GM23248 (cell line): ENCODE measurements at regions not wholly inside any gene's neighbourhood (a gene's known extent, or its start where the extent isn't known, plus 50 kb on each side); places are given as distances from the start of the nearest gene placed in this dataset.
A peak's percentile ranks its signal among the peaks of the same experiment; 100 is the strongest.

Experiments
- DNase-seq: peaks from one replicate; pipeline ENCODE4 v3.0.0-alpha.2; 2015
- H2AFZ ChIP-seq: fragments of 200-600 bp; sonication (generic); 2 replicates; pipeline ENCODE4 v1.6.1; 2016; ENCODE audit warnings: antibody characterized with exemption
- H3F3A ChIP-seq: fragments of 200-600 bp; sonication (generic); 2 replicates; pipeline ENCODE4 v1.6.1; 2016; ENCODE audit warnings: mild to moderate bottlenecking, antibody characterized with exemption, mixed run types; ENCODE audit not compliant: insufficient read depth
- H3K27ac ChIP-seq: fragments of 200-600 bp; sonication (generic); 2 replicates; pipeline ENCODE4 v1.5.1; 2016; ENCODE audit warnings: mild to moderate bottlenecking
- H3K27me3 ChIP-seq: fragments of 200-600 bp; sonication (generic); replicated peaks from 2 replicates; pipeline ENCODE4 v1.6.1; 2016; ENCODE audit warnings: mild to moderate bottlenecking; ENCODE audit not compliant: insufficient read depth
- H3K36me3 ChIP-seq: fragments of 200-600 bp; sonication (generic); 2 replicates; pipeline ENCODE4 v1.6.1; 2016; ENCODE audit warnings: low read depth, mild to moderate bottlenecking
- H3K4me1 ChIP-seq: fragments of 200-600 bp; sonication (generic); 2 replicates; pipeline ENCODE4 v1.6.1; 2016; ENCODE audit warnings: mild to moderate bottlenecking; ENCODE audit not compliant: insufficient read depth
- H3K4me2 ChIP-seq: fragments of 200-600 bp; sonication (generic); one replicate; pipeline ENCODE4 v1.6.1; 2016; ENCODE audit warnings: mild to moderate bottlenecking; ENCODE audit not compliant: unreplicated experiment
- H3K4me3 ChIP-seq: fragments of 200-600 bp; sonication (generic); 2 replicates; pipeline ENCODE4 v1.5.1; 2016; ENCODE audit warnings: mild to moderate bottlenecking
- H3K79me2 ChIP-seq: fragments of 200-600 bp; sonication (generic); 2 replicates; pipeline ENCODE4 v1.6.1; 2016; ENCODE audit warnings: mild to moderate bottlenecking; ENCODE audit not compliant: insufficient read depth
- H3K9ac ChIP-seq: fragments of 200-600 bp; sonication (generic); 2 replicates; pipeline ENCODE4 v1.6.1; 2016; ENCODE audit warnings: mild to moderate bottlenecking
- H3K9me2 ChIP-seq: fragments of 200-600 bp; sonication (generic); 2 replicates; pipeline ENCODE4 v1.6.1; 2016; ENCODE audit warnings: mixed run types, mild to moderate bottlenecking, moderate library complexity; ENCODE audit not compliant: insufficient read depth
- H3K9me3 ChIP-seq: fragments of 200-600 bp; sonication (generic); one replicate; pipeline ENCODE4 v1.6.1; 2017; ENCODE audit warnings: low read depth
- H4K20me1 ChIP-seq: fragments of 200-600 bp; sonication (generic); 2 replicates; pipeline ENCODE4 v1.6.0; 2016; ENCODE audit not compliant: insufficient read depth
- EZH2 ChIP-seq: fragments of 200-600 bp; sonication (generic); IDR thresholded peaks from 2 replicates; pipeline ENCODE4 v1.6.1; 2018; ENCODE audit warnings: antibody characterized with exemption, mild to moderate bottlenecking; ENCODE audit not compliant: insufficient read depth, poor library complexity, severe bottlenecking
- EZH2phosphoT487 ChIP-seq: fragments of 200-600 bp; sonication (generic); IDR thresholded peaks from 2 replicates; pipeline ENCODE4 v1.6.1; 2018; ENCODE audit warnings: antibody characterized with exemption, moderate library complexity, mild to moderate bottlenecking, low read depth; ENCODE audit not compliant: insufficient read depth
- WGBS, 2 experiments: methylation state at CpG; one replicate each; pipeline ENCODE4 v1.1.6; 2015 to 2017; ENCODE audit warnings: low lambda C conversion rate in 2 of 2, low coverage in 1 of 2; ENCODE audit errors: missing lambda C conversion rate in 2 of 2; 5-methylcytosine and 5-hydroxymethylcytosine counted together
- in situ Hi-C: fragments of 300-500 bp; cut with MboI; formaldehyde crosslinking; loops from 2 replicates; pipeline ENCODE4 v1.15.0; 2020

GRCh38 chr9:135363596-135363995 is 116.0 kb upstream of the PPP1R26 start:
- WGBS, 2 experiments: 34 to 37% methylated on average over 7 of the region's 7 CpGs
- H3K9ac ChIP-seq: no peak overlapping the region
- no peaks in the 10 kb centered on the region for H3K79me2 ChIP-seq

GRCh38 chr9:135365013-135365768 is 114.4 kb upstream of the PPP1R26 start:
- H3K9me2 ChIP-seq: no peaks in the 10 kb centered on the region
- no peaks in the 10 kb centered on the region for H3K79me2 ChIP-seq
- in situ Hi-C loops: no loop called here
- no peaks in the 10 kb centered on the region for H4K20me1 ChIP-seq
- no peak overlapping the region for H3K4me3 ChIP-seq
- no peak overlapping the region for H3K9ac ChIP-seq
- no peak for DNase-seq
- H2AFZ ChIP-seq: no peak overlapping the region
- H3K9me3 ChIP-seq: no peaks in the 10 kb centered on the region
- H3K27ac ChIP-seq: no peak overlapping the region
- WGBS, 2 experiments: 27 to 28% methylated on average over 10 of the region's 10 CpGs
- TF ChIP-seq EZH2 (no peak), EZH2phosphoT487 (no peak)
- no peaks in the 10 kb centered on the region for H3K4me1 ChIP-seq
- no peaks in the 10 kb centered on the region for H3K36me3 ChIP-seq
- no peaks in the 10 kb centered on the region for H3F3A ChIP-seq
- no peak overlapping the region for H3K4me2 ChIP-seq
- no peaks in the 10 kb centered on the region; the same call in none of the 2 replicates for H3K27me3 ChIP-seq

More at GRCh38 chr9:135363596-135363995, 116.0 kb upstream of the PPP1R26 start:
- DNase-seq: no peak
- Histone ChIP-seq H3K4me1 (no peaks in the 10 kb centered on the region), H4K20me1 (no peaks in the 10 kb centered on the region), H3K4me3 (no peak overlapping the region), H3K4me2 (no peak overlapping the region), H3K9me2 (no peaks in the 10 kb centered on the region), H3K27me3 (no peaks in the 10 kb centered on the region; the same call in 1 of the 2 replicates), H3K36me3 (no peaks in the 10 kb centered on the region), H3K9me3 (no peaks in the 10 kb centered on the region), H2AFZ (no peak overlapping the region), H3K27ac (no peak overlapping the region), H3F3A (no peaks in the 10 kb centered on the region)
- TF ChIP-seq EZH2phosphoT487 (no peak), EZH2 (no peak)
- in situ Hi-C loops: no loop called here

GRCh38 chr9:135366104-135366503 is 113.5 kb upstream of the PPP1R26 start:
- Histone ChIP-seq H3K4me2 (no peak overlapping the region), H3K9ac (no peak overlapping the region), H3K4me1 (no peaks in the 10 kb centered on the region), H3K27me3 (peaks cover 3% of the 10 kb centered on the region), H2AFZ (no peak overlapping the region), H3K27ac (no peak overlapping the region), H3K79me2 (no peaks in the 10 kb centered on the region), H3K9me2 (no peaks in the 10 kb centered on the region), H3K4me3 (no peak overlapping the region), H3F3A (no peaks in the 10 kb centered on the region), H4K20me1 (no peaks in the 10 kb centered on the region), H3K36me3 (no peaks in the 10 kb centered on the region), H3K9me3 (no peaks in the 10 kb centered on the region)
- in situ Hi-C loops: no loop called here
- 32 to 40% methylated on average over 3 of the region's 3 CpGs for WGBS, 2 experiments
- no peak for DNase-seq
- no peak for TF ChIP-seq EZH2
- TF ChIP-seq EZH2phosphoT487: no peak

- WGBS, 2 experiments: 49 to 60% methylated on average over 2 of the region's 2 CpGs
- Histone ChIP-seq H2AFZ (no peak overlapping the region), H3K4me3 (no peak overlapping the region), H3K4me2 (no peak overlapping the region), H3K9ac (no peak overlapping the region), H3K27me3 (peaks cover 7% of the 10 kb centered on the region), H3K9me3 (no peaks in the 10 kb centered on the region), H3K4me1 (no peaks in the 10 kb centered on the region), H3K9me2 (no peaks in the 10 kb centered on the region), H3K79me2 (no peaks in the 10 kb centered on the region), H3F3A (no peaks in the 10 kb centered on the region), H3K36me3 (no peaks in the 10 kb centered on the region), H3K27ac (no peak overlapping the region), H4K20me1 (no peaks in the 10 kb centered on the region)
- TF ChIP-seq EZH2: no peak
- TF ChIP-seq EZH2phosphoT487: no peak
- in situ Hi-C loops: no loop called here
- peak; percentile 39 for DNase-seq
Observed at GRCh38 chr9:135369412-135369990, 110.1 kb upstream of the PPP1R26 start.
